Neural progenitor cell (in vitro differentiated cells): ENCODE measurements at regions not wholly inside any gene's neighbourhood (a gene's known extent, or its start where the extent isn't known, plus 50 kb on each side); places are given as distances from the start of the nearest gene placed in this dataset.

Experiments used
- CTCF ChIP-seq: fragments of 200-600 bp; sonication (generic); IDR thresholded peaks from 2 replicates; pipeline ENCODE4 v1.5.1; 2017; ENCODE audit warnings: antibody characterized with exemption, mild to moderate bottlenecking
- EZH2 ChIP-seq: fragments of 200-600 bp; sonication (generic); IDR thresholded peaks from 2 replicates; pipeline ENCODE4 v1.6.1; 2017; ENCODE audit warnings: antibody characterized with exemption, mild to moderate bottlenecking, moderate library complexity

- no peak for TF ChIP-seq CTCF
- no peak for TF ChIP-seq EZH2
Measured at GRCh38 chr16:6967796-6968320, 364.8 kb upstream of the RBFOX1 start.
